H9 (cell line): ENCODE measurements at regions not wholly inside any gene's neighbourhood (a gene's known extent, or its start where the extent isn't known, plus 50 kb on each side); places are given as distances from the start of the nearest gene placed in this dataset.

Source experiments
- DNase-seq: peaks from one replicate; pipeline ENCODE4 v3.0.0-alpha.2; 2017
- H2AFZ ChIP-seq: one replicate; pipeline ENCODE4 v1.6.1; 2013; ENCODE audit warnings: mild to moderate bottlenecking, low read length, control low read depth, moderate library complexity
- H2AK5ac ChIP-seq: 2 replicates; pipeline ENCODE4 v1.6.1; 2013; ENCODE audit warnings: low read length, control low read depth, mixed read lengths; ENCODE audit not compliant: insufficient read length
- H2BK120ac ChIP-seq: one replicate; pipeline ENCODE4 v1.6.1; 2013; ENCODE audit warnings: low read depth, mild to moderate bottlenecking, low read length, control low read depth, inconsistent platforms; ENCODE audit not compliant: poor library complexity, severe bottlenecking
- H2BK12ac ChIP-seq: 2 replicates; pipeline ENCODE4 v1.6.1; 2013; ENCODE audit warnings: low read length, control low read depth, mixed read lengths, low read depth; ENCODE audit not compliant: insufficient read length
- H2BK15ac ChIP-seq: 2 replicates; pipeline ENCODE4 v1.6.1; 2013; ENCODE audit warnings: low read depth, low read length, control low read depth
- H2BK20ac ChIP-seq: one replicate; pipeline ENCODE4 v1.6.1; 2013; ENCODE audit warnings: low read depth, mild to moderate bottlenecking, low read length, control low read depth, inconsistent platforms; ENCODE audit not compliant: poor library complexity, severe bottlenecking
- H2BK5ac ChIP-seq: 2 replicates; pipeline ENCODE4 v1.6.1; 2013; ENCODE audit warnings: low read length, control low read depth, mixed read lengths; ENCODE audit not compliant: insufficient read length
- H3K14ac ChIP-seq: 2 replicates; pipeline ENCODE4 v1.6.1; 2013; ENCODE audit warnings: low read length, control low read depth; ENCODE audit not compliant: insufficient read depth
- H3K18ac ChIP-seq: 2 replicates; pipeline ENCODE4 v1.6.1; 2013; ENCODE audit warnings: low read depth, mild to moderate bottlenecking, mixed read lengths, low read length, control low read depth; ENCODE audit not compliant: insufficient read length
- H3K23ac ChIP-seq: 2 replicates; pipeline ENCODE4 v1.6.1; 2013; ENCODE audit warnings: low read length, control low read depth, mixed read lengths, low read depth; ENCODE audit not compliant: insufficient read length
- H3K23me2 ChIP-seq: 2 replicates; pipeline ENCODE4 v1.6.1; 2013; ENCODE audit warnings: low read depth, mild to moderate bottlenecking, mixed read lengths, low read length, control low read depth; ENCODE audit not compliant: insufficient read length, poor library complexity, severe bottlenecking
- H3K27ac ChIP-seq: 2 replicates; pipeline ENCODE4 v1.5.1; 2013; ENCODE audit warnings: low read length, control low read depth, mixed read lengths, low read depth; ENCODE audit not compliant: insufficient read length
- H3K27me3 ChIP-seq: 2 replicates; pipeline ENCODE4 v1.6.1; 2013; ENCODE audit warnings: low read length, control low read depth, inconsistent platforms; ENCODE audit not compliant: insufficient read depth
- H3K4ac ChIP-seq: 2 replicates; pipeline ENCODE4 v1.6.1; 2013; ENCODE audit warnings: low read depth, mild to moderate bottlenecking, control low read depth, inconsistent platforms, low read length, moderate library complexity
- H3K4me1 ChIP-seq: 2 replicates; pipeline ENCODE4 v1.6.1; 2013; ENCODE audit warnings: low read length, control low read depth, inconsistent platforms; ENCODE audit not compliant: insufficient read depth
- H3K4me2 ChIP-seq: 2 replicates; pipeline ENCODE4 v1.6.1; 2013; ENCODE audit warnings: low read length, control low read depth, mixed read lengths; ENCODE audit not compliant: insufficient read length, insufficient read depth
- H3K56ac ChIP-seq: 2 replicates; pipeline ENCODE4 v1.6.1; 2013; ENCODE audit warnings: low read depth, mild to moderate bottlenecking, mixed read lengths, low read length, control low read depth; ENCODE audit not compliant: insufficient read length
- H3K79me1 ChIP-seq: 2 replicates; pipeline ENCODE4 v1.6.1; 2013; ENCODE audit warnings: low read depth, mild to moderate bottlenecking, moderate library complexity, low read length, control low read depth, inconsistent platforms; ENCODE audit not compliant: insufficient read depth, poor library complexity, severe bottlenecking
- H3K79me2 ChIP-seq: 2 replicates; pipeline ENCODE4 v1.6.1; 2013; ENCODE audit warnings: low read length, control low read depth, inconsistent platforms; ENCODE audit not compliant: insufficient read depth
- H3K9ac ChIP-seq: 2 replicates; pipeline ENCODE4 v1.6.1; 2013; ENCODE audit warnings: low read length, control low read depth, mixed read lengths; ENCODE audit not compliant: insufficient read length; ENCODE audit errors: extremely low read depth
- H3K9me3 ChIP-seq: one replicate; pipeline ENCODE4 v1.6.1; 2013; ENCODE audit warnings: low read depth, low read length, inconsistent platforms; ENCODE audit not compliant: control insufficient read depth
- H3T11ph ChIP-seq: one replicate; pipeline ENCODE4 v1.6.1; 2013; ENCODE audit warnings: mild to moderate bottlenecking, low read length, control low read depth, inconsistent platforms
- H4K20me1 ChIP-seq: one replicate; pipeline ENCODE4 v1.6.1; 2013; ENCODE audit not compliant: control insufficient read depth, insufficient read length, insufficient read depth
- H4K5ac ChIP-seq: 2 replicates; pipeline ENCODE4 v1.6.1; 2013; ENCODE audit warnings: low read depth, mild to moderate bottlenecking, mixed read lengths, low read length, control low read depth; ENCODE audit not compliant: insufficient read length
- H4K8ac ChIP-seq: replicated peaks from 2 replicates; pipeline ENCODE4 v1.6.1; 2013; ENCODE audit warnings: low read length, control low read depth, mixed read lengths, low read depth; ENCODE audit not compliant: insufficient read length
- H4K91ac ChIP-seq: 2 replicates; pipeline ENCODE4 v1.6.1; 2013; ENCODE audit warnings: low read depth, mild to moderate bottlenecking, moderate library complexity, mixed read lengths, low read length, control low read depth; ENCODE audit not compliant: insufficient read length
- H3K27ac Mint-ChIP-seq, 3 experiments: 2 replicates in 2 of 3; 3 replicates in 1 of 3; pipeline ENCODE4 v1.8.0; 2020 to 2021; ENCODE audit warnings: mixed read lengths in 3 of 3, mild to moderate bottlenecking in 1 of 3, moderate library complexity in 1 of 3
- H3K27me3 Mint-ChIP-seq: 2 replicates; pipeline ENCODE4 v1.8.0; 2021; ENCODE audit warnings: low read depth, mild to moderate bottlenecking, moderate library complexity, mixed read lengths
- H3K36me3 Mint-ChIP-seq, 3 experiments: 2 replicates in 2 of 3; 3 replicates in 1 of 3; pipeline ENCODE4 v1.8.0; 2020 to 2021; ENCODE audit warnings: low read depth in 3 of 3, mixed read lengths in 3 of 3; ENCODE audit not compliant: insufficient read depth in 1 of 3
- H3K4me1 Mint-ChIP-seq, 2 experiments: 2 replicates each; pipeline ENCODE4 v1.8.0; 2020; ENCODE audit warnings: mixed read lengths in 2 of 2
- H3K4me3 Mint-ChIP-seq, 2 experiments: 2 replicates in 1 of 2; 3 replicates in 1 of 2; pipeline ENCODE4 v1.8.0; 2020 to 2021; ENCODE audit warnings: mild to moderate bottlenecking in 2 of 2, mixed read lengths in 2 of 2, moderate library complexity in 1 of 2
- H3K9me3 Mint-ChIP-seq, 2 experiments: 2 replicates in 1 of 2; 3 replicates in 1 of 2; pipeline ENCODE4 v1.8.0; 2020; ENCODE audit warnings: mild to moderate bottlenecking in 2 of 2, mixed read lengths in 2 of 2, moderate library complexity in 1 of 2
- WGBS: extraction: QIAGEN DNeasy Blood & Tissue Kit; methylation state at CpG from one replicate; pipeline ENCODE4 v1.1.7; 2013; ENCODE audit warnings: missing lambda C conversion rate, low lambda C conversion rate, mixed read lengths; ENCODE audit not compliant: insufficient read length; ENCODE audit errors: extremely low coverage; 5-methylcytosine and 5-hydroxymethylcytosine counted together
- TF ChIP-seq, protein P1 (sequence below): fragments of 200-600 bp; sonication (generic); conservative IDR thresholded peaks from 3 replicates; pipeline ENCODE4 v1.8.0; 2021; ENCODE audit warnings: antibody characterized with exemption, mild to moderate bottlenecking

DNA sequence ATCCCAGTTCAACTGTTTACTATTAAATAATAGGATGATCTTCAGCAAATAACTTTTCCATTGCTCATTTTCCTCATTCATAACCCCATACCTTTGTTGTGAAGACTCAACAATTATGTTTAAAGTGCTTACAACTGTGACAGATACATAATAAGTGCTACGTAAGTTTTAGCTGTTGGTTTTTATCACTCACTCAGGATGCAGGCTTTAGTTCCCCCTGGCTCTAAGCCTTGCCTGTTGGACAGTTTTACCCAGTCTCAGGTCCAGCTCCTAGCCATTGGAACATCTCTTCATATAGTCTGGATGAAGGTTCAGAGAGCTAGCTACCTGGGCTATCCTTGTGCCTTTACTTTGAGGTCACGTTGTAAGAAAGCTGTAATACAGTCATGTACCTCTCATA, 353.2 kb downstream of the CRPPA start:
- Histone ChIP-seq H2AK5ac (peak overlapping the region; percentile 27), H3K23me2 (no peaks in the 10 kb centered on the region), H3K56ac (no peak overlapping the region), H3K4me1 (no peaks in the 10 kb centered on the region), H2BK15ac (no peak overlapping the region), H2BK120ac (no peak overlapping the region), H3K79me2 (no peaks in the 10 kb centered on the region), H2BK5ac (no peak overlapping the region), H3K23ac (no peak overlapping the region), H4K8ac (no peak overlapping the region), H3K14ac (no peak overlapping the region), H2BK20ac (no peak overlapping the region), H3K4ac (no peak overlapping the region), H4K5ac (no peak overlapping the region), H4K91ac (no peak overlapping the region), H3K27ac (no peak overlapping the region), H3K27me3 (no peaks in the 10 kb centered on the region), H2AFZ (no peak overlapping the region), H3K79me1 (no peaks in the 10 kb centered on the region), H3K18ac (no peak overlapping the region), H3K4me2 (no peak overlapping the region), H3K9me3 (no peaks in the 10 kb centered on the region), H2BK12ac (no peak overlapping the region), H4K20me1 (no peaks in the 10 kb centered on the region), H3K9ac (no peak overlapping the region), H3T11ph (no peak overlapping the region)
- Mint-ChIP-seq H3K27me3 (no peaks in the 10 kb centered on the region), H3K9me3 (no peaks in the 10 kb centered on the region), H3K4me1 (peaks cover 15 to 17% of the 10 kb centered on the region in 2 experiments), H3K4me3 (no peak overlapping the region), H3K36me3 (no peaks in the 10 kb centered on the region), H3K27ac (no peak overlapping the region)
- no peak for DNase-seq
- TF ChIP-seq, protein P1, sequence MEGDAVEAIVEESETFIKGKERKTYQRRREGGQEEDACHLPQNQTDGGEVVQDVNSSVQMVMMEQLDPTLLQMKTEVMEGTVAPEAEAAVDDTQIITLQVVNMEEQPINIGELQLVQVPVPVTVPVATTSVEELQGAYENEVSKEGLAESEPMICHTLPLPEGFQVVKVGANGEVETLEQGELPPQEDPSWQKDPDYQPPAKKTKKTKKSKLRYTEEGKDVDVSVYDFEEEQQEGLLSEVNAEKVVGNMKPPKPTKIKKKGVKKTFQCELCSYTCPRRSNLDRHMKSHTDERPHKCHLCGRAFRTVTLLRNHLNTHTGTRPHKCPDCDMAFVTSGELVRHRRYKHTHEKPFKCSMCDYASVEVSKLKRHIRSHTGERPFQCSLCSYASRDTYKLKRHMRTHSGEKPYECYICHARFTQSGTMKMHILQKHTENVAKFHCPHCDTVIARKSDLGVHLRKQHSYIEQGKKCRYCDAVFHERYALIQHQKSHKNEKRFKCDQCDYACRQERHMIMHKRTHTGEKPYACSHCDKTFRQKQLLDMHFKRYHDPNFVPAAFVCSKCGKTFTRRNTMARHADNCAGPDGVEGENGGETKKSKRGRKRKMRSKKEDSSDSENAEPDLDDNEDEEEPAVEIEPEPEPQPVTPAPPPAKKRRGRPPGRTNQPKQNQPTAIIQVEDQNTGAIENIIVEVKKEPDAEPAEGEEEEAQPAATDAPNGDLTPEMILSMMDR, result no peak
- WGBS, result no CpG with 5 or more reads among the region's 2 CpGs
